Fibroblast of villous mesenchyme (primary cell): ENCODE measurements at regions not wholly inside any gene's neighbourhood (a gene's known extent, or its start where the extent isn't known, plus 50 kb on each side); places are given as distances from the start of the nearest gene placed in this dataset.

Experiments used
- DNase-seq: peaks from one replicate; pipeline ENCODE4 v3.0.0-alpha.2; 2010; ENCODE audit warnings: low read depth
- H3K4me3 ChIP-seq: 2 replicates; pipeline ENCODE4 v1.5.1; 2011; ENCODE audit warnings: low read depth, mild to moderate bottlenecking, low read length
- CTCF ChIP-seq: IDR thresholded peaks from 2 replicates; pipeline ENCODE4 v1.5.1; 2012; ENCODE audit warnings: low read depth, mild to moderate bottlenecking, low read length; ENCODE audit not compliant: insufficient read depth

- no peak for TF ChIP-seq CTCF
- no peak for DNase-seq
- H3K4me3 ChIP-seq: no peak overlapping the region
Measured at GRCh38 chr12:97005174-97005573, 98.1 kb downstream of the NEDD1 start.

- no peak for DNase-seq
- H3K4me3 ChIP-seq: no peak overlapping the region
- TF ChIP-seq CTCF: no peak
Measured at GRCh38 chr12:97005646-97006045, 98.6 kb downstream of the NEDD1 start.

- DNase-seq: no peak
- TF ChIP-seq CTCF: no peak
- no peak overlapping the region for H3K4me3 ChIP-seq
Measured at GRCh38 chr12:97006585-97006984, 99.5 kb downstream of the NEDD1 start.

DNA sequence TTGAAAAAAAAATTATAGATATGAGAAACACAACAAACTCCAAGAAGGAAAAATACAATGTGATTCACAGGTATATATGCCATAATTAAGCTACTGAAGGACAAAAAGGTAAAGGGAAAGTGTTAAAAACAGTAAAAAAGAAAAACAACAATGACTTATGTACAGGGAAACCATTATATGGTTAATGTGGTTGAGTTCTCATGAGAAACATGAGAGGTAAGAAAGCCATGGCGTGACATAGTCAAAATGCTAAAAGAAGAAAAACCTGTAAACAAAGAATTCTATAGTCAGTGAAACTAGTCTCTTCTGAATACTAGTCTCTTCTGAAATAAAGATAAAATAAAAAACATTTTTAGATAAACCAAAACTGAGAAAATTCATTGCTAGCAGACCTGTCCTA lies 109.1 kb downstream of the NEDD1 start:
- no peak for DNase-seq
- H3K4me3 ChIP-seq: no peak overlapping the region
- no peak for TF ChIP-seq CTCF

DNA sequence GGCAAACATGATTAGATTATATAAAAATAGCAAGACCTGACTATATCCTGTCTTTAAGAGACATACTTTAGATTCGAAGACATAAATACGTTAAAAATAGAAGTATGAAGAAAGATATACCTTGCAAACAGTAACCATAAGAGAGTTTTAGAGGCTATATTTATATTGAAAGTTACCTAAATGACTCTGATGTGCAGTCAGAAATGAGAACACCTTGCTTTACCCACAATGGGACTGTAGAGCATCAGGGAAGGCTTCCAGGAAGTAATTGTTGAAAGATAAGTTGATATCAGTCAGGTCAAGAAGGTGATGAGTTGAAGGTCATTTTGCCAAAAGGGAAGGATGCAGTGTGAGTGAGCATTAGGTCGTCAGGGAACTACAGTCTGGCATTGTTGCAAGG lies 110.2 kb downstream of the NEDD1 start:
- TF ChIP-seq CTCF: no peak
- no peak overlapping the region for H3K4me3 ChIP-seq
- no peak for DNase-seq

DNA sequence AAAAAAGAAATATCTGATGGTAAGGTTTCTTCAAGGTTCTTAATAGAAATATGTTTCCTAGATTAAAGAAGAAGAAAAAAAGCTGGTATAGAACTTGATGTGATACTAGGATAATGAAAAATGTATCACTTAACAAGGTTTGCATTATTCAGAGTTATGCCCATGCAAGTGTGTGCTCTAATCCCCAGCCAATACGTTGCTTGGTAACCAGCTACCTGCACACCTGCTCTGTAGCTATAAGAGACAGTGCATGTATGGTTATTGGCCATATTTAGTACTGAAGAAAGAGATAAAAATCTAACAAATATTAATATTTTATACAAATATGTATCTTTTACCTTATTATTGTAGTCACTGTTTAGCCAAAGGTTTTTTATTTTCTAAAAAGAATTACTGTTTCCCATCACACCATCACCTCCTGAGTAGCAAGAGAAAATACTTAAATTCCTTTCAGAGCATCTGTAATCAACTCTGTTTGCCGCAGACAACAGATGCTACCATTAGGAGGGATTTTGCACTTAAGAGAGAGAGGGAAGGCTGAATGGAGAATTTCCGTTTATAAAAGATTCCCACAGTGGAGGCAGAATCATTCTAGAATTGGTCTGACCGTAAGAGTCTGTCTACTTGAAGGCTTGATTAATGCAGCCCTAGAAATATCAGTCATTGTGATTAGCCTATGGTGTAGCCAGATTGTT lies 115.6 kb downstream of the NEDD1 start:
- no peak for TF ChIP-seq CTCF
- no peak for DNase-seq

DNA sequence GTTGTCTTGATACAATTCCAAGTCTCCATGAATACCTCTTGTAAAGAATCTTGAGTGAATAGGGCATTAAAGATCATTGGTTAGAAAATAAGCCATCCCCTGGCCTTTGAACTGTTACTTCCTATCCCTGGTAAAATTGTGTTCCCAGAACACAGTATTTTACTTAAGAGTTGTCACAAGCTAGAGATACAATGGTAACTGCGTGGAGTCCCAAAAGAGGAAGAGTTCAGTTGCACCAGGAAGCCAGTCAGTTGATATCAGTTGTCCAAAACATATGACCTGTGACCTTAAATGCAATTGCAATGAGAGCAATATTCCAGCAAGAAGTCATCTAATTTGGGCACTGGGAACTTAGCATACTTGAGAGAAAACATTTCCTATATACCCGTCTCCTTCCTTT lies 117.3 kb downstream of the NEDD1 start:
- no peak for TF ChIP-seq CTCF
- no peak overlapping the region for H3K4me3 ChIP-seq
- no peak for DNase-seq

More for the DNA sequence above, 115.6 kb downstream of the NEDD1 start:
- no peak overlapping the region for H3K4me3 ChIP-seq
